GM18505 (cell line): ENCODE measurements at regions not wholly inside any gene's neighbourhood (a gene's known extent, or its start where the extent isn't known, plus 50 kb on each side); places are given as distances from the start of the nearest gene placed in this dataset.

ENCODE experiments used
- ATAC-seq: cut with Tn5 transposase; IDR thresholded peaks from one replicate; pipeline ENCODE4 v1.9.1; 2021; ENCODE audit not compliant: unreplicated experiment
- POLR2A ChIP-seq: IDR thresholded peaks from 4 replicates; pipeline ENCODE4 v1.6.1; 2011; ENCODE audit warnings: borderline replicate concordance; ENCODE audit not compliant: insufficient read depth, insufficient read length; ENCODE audit errors: extremely low read depth

DNA sequence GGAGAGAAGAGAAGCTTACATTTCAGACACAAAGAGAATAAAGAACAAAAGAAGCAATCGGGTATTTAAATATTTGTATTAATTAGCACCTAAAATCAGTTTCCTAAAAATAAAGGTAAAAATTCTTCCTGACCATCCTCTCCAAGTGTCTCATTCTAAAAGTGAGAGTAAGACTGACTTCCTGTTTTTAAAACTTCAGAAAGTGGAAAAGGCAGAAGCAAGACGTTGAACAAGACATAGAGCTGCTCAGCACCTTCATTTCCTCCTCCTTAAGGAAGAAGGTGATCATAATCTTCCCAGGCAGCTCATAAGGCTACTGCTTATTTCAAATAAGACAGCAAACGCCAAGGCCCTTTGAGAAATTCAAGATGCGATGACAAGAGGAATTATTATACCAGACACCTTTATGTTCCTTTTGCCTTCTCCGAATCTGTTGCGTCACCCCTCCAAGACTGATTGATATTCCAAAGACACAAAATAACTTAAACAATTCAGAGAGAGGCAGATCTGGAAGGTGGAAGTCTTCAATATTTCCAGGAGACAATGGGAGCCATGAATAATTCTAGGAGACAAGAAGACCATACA is 238.8 kb upstream of the TLE3 start:
- no peak for TF ChIP-seq POLR2A
- ATAC-seq: no peak

DNA sequence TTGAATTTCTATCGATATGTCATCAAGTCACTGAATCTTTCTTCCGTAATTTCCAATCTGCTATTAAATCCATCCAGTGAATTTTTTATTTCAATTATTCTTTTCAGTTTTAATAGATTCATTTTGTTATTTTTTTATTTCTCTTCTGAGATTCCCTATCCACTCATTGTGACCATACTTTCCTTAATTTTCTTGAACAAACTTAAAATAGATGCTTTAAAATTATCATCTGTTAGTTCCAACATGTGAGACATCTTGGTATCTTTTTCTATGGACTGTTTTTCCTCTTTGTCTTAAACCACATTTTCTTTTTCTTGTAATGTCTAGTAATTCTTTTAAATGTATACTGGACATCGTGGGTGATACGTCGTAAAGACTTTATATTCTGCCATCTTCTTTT is 236.6 kb upstream of the TLE3 start:
- ATAC-seq: no peak
- TF ChIP-seq POLR2A: no peak

DNA sequence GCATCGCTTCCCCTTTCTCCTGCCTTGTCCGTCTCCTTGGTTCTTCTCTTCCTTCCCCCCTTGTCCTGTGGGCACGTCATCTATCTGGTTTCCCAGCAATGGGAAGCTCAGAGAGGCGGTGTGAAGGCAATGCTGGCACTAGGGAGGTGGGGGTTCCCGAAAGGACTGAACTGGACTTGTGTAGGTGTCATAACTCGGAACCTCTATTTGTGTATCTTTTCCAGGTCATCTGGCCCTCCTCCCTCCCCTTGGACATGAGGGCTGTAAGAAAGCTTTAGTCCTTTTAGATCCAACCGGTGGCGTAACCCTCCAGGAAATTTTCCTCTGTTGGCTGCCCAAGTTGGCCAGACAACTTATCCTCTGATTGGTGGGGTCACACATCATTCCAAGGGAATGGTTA is 231.5 kb upstream of the TLE3 start:
- no peak for ATAC-seq
- no peak for TF ChIP-seq POLR2A

DNA sequence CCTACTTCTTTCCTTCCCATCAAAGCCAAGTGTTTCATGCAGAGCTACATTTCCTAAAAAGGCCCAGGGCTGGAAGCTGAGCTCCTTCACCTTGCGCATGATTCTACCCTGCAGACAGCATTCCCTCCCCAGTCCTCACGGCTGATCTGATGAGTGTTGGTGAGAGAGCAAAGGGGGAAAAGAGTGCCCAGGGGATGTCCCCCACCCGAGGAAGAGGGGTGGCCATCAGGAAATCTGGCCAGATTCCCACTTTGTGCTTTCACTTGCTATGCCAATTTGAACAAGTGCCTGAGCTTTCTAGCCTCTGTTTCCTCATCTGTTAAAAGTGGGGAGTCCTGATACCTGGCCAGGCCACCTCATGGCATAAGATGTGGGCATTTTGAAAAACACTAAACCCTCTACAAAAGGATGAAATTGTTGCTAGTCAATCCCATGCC is 231.0 kb upstream of the TLE3 start:
- ATAC-seq: no peak
- no peak for TF ChIP-seq POLR2A

DNA sequence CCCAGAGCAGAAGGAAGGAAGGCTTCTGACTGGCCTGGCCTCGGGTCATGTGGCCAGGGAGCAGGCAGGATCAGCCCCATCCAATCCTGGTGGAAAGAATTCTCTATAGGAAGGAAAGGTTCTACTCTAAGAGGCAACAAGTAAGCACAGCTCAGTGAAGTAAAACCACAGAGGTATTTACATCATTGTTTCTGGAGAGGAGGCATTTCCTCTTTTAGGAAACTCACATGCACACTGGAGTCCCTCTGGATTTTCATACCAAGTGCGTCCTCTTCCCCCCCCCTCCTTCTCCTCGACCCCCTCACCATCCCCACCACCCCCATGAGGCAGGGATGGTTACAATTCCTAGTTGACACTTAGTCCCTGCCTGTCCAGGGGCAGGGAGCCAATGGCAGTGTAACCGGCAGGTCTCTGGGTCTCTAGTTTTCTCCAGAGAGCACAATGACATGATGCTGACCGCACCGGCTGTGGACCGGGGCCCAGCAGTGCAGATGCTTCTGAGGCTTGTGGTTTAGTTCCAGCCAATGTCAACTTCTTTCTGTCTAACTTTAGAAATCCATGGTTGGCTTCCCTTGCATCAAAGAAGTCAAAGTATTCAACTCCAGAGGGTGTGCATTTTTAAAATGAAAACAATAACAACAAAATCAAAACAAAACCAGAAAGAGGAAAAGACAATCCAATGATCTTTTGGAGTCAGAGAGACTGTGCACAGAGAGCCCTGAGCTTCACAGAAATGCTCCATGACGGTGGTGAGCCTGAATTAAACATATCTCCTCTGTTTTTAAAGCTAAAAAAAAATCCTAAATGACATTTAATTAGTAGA is 230.3 kb upstream of the TLE3 start:
- no peak for TF ChIP-seq POLR2A
- peak; percentile 64 for ATAC-seq

DNA sequence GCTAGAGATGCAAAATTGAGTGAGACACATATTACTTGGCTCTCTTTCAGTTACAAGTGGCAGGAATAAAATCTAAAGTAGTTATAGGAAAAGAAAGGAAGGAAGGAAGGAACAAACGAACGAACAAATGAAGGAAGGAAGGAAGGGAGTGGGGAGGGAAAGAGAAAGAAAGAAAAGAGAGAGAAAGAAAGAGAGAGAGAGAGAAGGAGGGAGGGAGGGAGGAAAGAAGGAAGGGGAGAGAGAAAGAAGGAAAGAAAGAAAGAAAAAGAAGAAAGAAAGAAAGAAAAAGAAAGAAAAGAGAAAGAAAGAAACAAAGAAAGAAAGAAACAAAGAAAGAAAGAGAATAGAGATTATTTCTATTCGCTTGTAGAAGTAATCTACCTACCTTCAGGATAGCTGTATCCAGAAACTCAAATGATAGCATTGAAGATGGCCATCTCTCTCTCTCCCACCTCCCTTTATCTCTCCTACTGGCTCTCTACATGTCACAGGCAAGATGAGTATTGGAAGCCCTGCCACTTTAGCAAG is 229.7 kb upstream of the TLE3 start:
- no peak for TF ChIP-seq POLR2A
- ATAC-seq: no peak

DNA sequence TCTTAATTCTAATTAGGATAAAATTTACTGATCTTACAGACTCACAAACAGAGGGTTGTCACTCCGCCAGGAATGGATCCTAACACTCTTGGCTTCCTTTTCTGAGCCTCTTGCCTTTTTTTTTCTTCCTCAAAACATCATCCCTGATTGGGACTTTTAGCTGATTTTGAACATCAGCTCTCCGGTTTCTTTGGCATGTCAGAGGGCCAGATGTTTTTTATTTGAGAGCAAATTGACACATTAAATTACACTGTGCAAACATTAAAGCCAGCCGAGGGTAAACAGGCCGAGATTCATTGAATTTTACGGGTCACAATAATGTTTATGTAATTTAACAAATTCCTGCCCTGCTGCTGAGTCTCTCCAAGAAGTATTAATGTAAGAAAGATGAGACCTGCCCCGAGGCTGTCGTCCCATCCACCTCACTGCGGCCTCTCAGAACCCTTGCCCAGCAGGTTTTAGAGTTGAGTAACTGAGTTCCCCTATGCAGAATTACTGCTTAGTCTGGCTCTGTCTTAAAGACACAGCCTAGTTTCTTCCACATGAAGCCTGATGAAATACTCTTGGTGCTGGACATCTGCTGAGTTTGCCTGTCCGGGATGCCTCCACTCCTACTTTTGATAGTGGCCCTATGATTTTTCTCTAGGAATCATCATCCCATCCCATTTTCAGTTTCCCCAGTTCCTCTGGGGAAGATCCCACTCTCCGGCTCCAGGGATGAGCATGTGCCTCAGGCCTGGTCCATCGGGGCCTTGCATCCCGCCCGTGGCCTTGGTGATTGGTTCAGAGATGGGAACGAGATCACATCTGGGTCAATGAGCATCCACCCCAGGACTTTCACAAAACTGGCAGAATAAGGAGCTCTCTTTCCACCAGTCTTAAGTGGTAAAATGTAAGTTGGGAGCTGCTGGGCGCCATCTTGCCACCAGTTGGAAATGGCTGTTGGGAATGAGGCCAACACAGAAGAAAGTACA is 226.6 kb upstream of the TLE3 start:
- no peak for TF ChIP-seq POLR2A
- ATAC-seq: no peak

DNA sequence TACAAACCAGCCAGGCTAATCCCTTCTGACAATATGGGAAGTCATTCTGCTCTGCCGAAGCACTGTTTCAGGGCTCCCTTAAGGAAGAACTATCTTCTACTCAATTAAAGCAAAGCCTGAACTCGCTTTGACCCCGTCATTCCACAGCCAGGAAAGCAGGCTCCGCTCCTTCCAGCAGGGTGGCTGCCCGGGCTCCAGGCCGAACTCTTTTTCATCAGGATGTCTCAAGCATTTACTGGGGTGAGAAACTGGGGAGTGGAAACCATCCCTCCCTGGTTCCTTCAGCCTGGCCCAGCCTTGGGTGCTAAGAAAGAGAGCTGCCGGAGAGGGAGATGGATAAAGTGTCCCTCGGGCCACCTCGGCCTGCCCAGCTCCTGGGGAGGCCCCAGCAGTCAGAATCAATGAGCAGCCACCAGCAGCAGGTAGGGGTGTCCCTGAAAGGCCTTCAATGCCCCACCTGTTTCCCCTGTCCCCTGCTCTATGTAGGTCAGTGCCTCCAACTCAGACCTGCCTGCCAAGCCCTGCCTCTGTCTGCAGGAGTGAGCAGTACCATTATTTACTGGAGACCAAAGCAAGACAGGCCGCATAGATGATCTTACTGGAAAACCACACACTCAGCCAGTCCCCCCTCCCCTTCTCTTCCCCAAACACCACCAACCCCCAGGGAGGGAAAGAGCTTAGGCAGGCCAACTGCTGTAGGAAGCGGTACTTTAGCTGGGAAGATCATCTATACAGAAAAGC is 225.6 kb upstream of the TLE3 start:
- no peak for ATAC-seq
- no peak for TF ChIP-seq POLR2A

DNA sequence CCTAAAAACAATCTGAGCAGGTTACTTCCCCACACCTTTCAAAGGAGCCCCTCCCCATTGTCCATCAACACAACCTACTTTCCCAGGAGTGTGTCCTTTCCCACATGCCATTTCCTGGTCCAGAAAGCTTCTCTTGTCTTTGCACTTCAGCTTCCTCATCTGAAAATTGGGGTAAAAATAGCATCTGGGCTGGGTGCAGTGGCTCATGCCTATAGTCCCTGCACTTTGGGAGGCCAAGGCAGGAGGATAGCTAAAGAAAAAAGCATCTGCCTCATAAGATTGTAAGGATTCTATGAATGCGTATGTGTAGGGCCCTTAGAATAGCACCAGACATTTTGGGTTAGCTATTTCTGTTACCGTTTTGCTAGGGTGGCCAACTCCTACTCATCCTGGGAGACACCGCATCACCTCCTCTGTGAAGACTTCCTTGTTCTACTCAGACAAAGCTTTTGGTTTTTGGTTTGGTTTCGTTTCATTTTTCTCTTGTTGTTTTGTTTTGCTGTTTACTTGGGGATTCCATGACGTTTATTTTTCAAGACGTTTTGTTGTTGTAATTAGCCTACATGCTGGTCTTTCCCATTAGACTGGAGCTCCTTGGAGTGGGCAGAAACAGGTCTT is 224.4 kb upstream of the TLE3 start:
- TF ChIP-seq POLR2A: no peak
- no peak for ATAC-seq

DNA sequence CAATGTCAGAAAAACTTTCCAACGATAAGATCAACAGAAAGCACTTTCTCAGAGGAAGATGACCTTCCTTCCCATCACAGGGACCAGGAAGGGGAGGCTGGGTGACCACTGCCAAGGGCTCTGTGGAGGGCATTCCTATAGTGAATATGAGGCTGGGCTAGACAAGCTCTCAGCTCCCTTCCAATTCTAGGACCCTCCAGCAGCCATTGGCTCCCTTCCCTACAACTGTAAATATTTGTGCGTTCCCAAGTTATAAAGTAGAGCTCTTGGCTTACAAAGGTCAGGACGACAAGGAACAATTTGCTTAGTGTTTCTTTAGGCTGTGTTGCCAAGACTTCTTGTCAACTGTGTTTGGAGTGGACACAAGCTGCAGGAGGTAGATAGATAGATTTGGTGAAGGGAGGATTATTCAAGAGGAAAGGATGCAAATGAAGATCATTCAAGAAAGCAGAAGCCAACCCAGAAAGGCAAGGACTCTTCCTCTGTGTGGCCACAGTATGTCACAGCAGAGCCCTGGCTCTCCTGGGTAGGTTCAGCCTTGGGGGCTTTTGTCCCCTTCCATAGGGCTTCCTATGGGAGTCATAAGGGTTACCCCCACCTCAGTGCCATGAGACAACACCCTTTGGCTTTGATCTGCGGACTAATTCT is 223.6 kb upstream of the TLE3 start:
- ATAC-seq: no peak
- no peak for TF ChIP-seq POLR2A

DNA sequence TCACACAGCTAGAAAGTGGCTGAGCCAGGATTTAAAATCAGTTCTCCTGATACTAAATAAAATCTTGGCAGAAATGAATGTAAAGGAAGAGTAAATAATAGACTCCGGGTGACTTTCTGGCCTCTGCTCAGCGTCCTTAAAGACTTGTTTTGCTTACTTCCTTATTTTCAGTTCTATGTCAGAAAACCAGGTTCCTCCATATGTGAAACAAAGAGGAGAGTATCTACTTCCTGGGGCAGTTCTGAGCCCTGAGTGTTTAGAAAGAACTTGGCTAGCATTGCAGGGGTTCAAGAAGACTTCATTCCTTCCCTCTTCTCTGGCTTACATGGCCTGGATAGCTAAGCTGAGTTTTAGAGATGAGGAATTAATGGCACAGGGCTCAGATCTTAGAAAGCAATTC is 222.8 kb upstream of the TLE3 start:
- ATAC-seq: no peak
- no peak for TF ChIP-seq POLR2A

DNA sequence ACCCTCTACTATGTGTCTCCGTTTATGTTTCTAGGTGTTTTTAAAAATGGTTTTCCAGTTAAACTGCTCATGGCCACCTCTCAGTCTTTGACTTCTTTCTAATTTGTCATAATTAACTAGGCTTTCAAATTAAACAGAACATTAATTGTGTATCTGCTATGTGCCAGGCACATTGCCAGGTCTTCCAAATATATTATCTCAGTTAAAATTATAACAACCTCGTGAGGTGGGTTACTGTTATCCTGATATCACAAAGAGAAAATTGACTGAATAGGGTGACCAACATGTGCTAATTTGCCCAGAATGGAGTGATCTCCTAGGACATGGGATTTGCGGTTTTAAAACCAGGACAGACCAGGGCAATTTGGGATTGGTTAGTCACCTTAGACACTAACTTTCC is 222.4 kb upstream of the TLE3 start:
- ATAC-seq: no peak

More for the DNA sequence above, 222.4 kb upstream of the TLE3 start:
- TF ChIP-seq POLR2A: no peak
